Activated CD4-positive, alpha-beta memory T cell treated with anti-CD3 and anti-CD28 coated beads for 36 hours (primary cell): ENCODE measurements at regions not wholly inside any gene's neighbourhood (a gene's known extent, or its start where the extent isn't known, plus 50 kb on each side); places are given as distances from the start of the nearest gene placed in this dataset.
"Not testable (repeated sequence)": the region's sequence is repeated elsewhere in the genome, so short reads cannot be mapped to it uniquely, and the experiment has no call there.

Source experiments
- CTCF ChIA-PET: fragments of 350-600 bp; sonication (Branson Sonifier 250); formaldehyde crosslinking; loops from one replicate; lab custom pipeline; 2021; ENCODE audit warnings: antibody characterized with exemption, inconsistent platforms; lab: Charles Lee
- POLR2A ChIA-PET: fragments of 350-600 bp; sonication (Branson Sonifier 250); formaldehyde crosslinking; loops from one replicate; lab custom pipeline; 2021; ENCODE audit warnings: antibody characterized with exemption; lab: Charles Lee
- DNase-seq: peaks from one replicate; pipeline ENCODE4 v3.0.0-alpha.2; 2020
- H3K27ac Mint-ChIP-seq: one replicate; pipeline ENCODE4 v1.8.0; 2021; ENCODE audit warnings: mixed read lengths
- H3K27me3 Mint-ChIP-seq: one replicate; pipeline ENCODE4 v1.8.0; 2021; ENCODE audit warnings: mixed read lengths
- H3K36me3 Mint-ChIP-seq: one replicate; pipeline ENCODE4 v1.8.0; 2021; ENCODE audit warnings: mixed read lengths
- H3K4me1 Mint-ChIP-seq: one replicate; pipeline ENCODE4 v1.8.0; 2021; ENCODE audit warnings: low read depth, mixed read lengths
- H3K4me3 Mint-ChIP-seq: one replicate; pipeline ENCODE4 v1.8.0; 2021; ENCODE audit warnings: mild to moderate bottlenecking, mixed read lengths
- H3K9me3 Mint-ChIP-seq: one replicate; pipeline ENCODE4 v1.8.0; 2021; ENCODE audit warnings: mixed read lengths
- intact Hi-C: fragments of 100-400 bp; cut with micrococcal nuclease; formaldehyde crosslinking; loops from one replicate; pipeline ENCODE4 v1.15.1; 2023

DNA sequence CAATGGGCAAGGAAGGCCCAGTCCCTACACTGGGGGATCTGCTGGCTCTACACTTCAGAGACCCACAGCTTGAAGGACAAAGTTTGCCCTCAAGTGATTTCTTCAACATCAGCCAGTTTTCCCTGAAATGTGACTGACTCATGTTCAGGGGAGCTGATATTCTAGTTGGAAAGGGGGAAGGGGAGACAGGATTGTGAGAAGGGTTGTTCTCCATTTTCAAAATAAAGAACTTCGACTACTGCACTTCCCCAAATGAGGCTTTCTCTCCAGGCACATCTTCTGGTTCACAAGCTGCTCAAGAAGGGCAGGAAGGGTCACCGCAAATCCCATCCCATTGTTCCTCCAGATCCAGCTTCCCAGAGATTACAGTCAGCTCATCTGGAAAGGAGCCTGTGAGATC is 117.6 kb downstream of the BCL2L11 start:
- Mint-ChIP-seq H3K4me1 (no peaks in the 10 kb centered on the region), H3K27me3 (no peaks in the 10 kb centered on the region), H3K36me3 (peaks cover 2% of the 10 kb centered on the region), H3K27ac (no peak overlapping the region), H3K9me3 (no peaks in the 10 kb centered on the region), H3K4me3 (no peak overlapping the region)
- DNase-seq = no peak
- CTCF ChIA-PET = no interaction called here
- POLR2A ChIA-PET = no interaction called here
- intact Hi-C loops = no loop called here

DNA sequence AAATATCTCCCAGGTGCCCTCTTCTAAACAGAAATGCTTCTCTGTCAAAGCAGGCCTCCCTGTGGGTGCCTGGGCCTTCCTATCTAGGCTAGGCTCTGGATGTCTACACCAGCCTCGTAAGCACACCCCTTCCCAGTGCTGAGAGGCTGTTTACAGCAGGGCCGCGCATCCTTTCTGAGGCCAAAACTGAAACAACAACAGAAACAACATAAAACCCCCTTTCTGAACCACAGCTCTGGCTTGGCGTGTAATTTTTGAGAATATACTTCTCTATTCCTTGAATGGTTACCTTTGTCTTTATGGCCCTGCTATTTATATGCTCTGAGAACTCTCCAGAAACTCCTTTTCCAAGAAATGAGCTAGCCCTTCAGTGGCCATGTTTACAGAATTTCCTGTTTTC is 118.4 kb downstream of the BCL2L11 start:
- ChIA-PET CTCF (no interaction called here), POLR2A (no interaction called here)
- Mint-ChIP-seq H3K4me1 (no peaks in the 10 kb centered on the region), H3K4me3 (no peak overlapping the region), H3K36me3 (peaks cover 2% of the 10 kb centered on the region), H3K27ac (no peak overlapping the region), H3K27me3 (no peaks in the 10 kb centered on the region), H3K9me3 (no peaks in the 10 kb centered on the region)
- DNase-seq = no peak
- intact Hi-C loops = no loop called here

DNA sequence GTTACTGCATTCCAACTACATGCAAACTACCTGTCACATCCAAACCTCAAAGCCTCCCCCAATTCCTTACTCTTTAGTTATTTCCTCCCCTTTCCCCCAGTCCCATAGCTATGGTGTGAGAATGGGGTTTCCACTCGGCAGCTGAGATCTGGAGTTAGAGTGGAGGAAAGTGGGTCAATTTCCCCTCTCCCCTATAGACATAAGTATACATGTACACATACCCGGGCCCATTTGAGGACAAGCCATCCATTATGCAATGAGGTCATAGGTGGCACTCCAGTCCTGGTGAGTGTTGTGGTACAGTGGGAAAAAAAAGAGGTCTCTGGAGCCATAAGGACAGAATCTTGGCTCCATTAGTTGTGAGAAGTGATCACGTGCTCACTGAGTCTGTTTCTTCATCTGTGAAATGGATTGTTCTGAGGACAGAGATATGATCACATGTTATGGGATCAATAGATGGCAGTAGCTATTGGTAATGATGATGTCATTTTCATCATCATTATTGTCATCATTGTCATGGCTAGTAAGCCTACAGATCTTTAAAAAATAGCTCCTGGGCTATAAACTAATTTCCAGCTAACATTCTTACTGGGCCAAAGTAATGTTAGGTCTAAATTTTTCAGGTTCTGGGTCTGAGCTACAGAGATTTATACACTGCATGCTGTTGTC is 119.0 kb downstream of the BCL2L11 start:
- intact Hi-C loops = no loop called here
- Mint-ChIP-seq H3K27ac (no peak overlapping the region), H3K27me3 (no peaks in the 10 kb centered on the region), H3K4me3 (no peak overlapping the region), H3K36me3 (peaks cover 2% of the 10 kb centered on the region), H3K9me3 (no peaks in the 10 kb centered on the region), H3K4me1 (no peaks in the 10 kb centered on the region)
- no peak for DNase-seq
- CTCF ChIA-PET = no interaction called here
- POLR2A ChIA-PET = no interaction called here

- peaks cover 2% of the 10 kb centered on the region for H3K36me3 Mint-ChIP-seq
- no peak overlapping the region for H3K27ac Mint-ChIP-seq
- CTCF ChIA-PET = no interaction called here
- no peaks in the 10 kb centered on the region for H3K4me1 Mint-ChIP-seq
- H3K27me3 Mint-ChIP-seq = no peaks in the 10 kb centered on the region
- POLR2A ChIA-PET = no interaction called here
- H3K4me3 Mint-ChIP-seq = no peak overlapping the region
- no peak for DNase-seq
- H3K9me3 Mint-ChIP-seq = no peaks in the 10 kb centered on the region
- intact Hi-C loops = no loop called here
Observed at GRCh38 chr2:111243295-111243694, 122.6 kb downstream of the BCL2L11 start.

- DNase-seq = no peak
- H3K36me3 Mint-ChIP-seq = no peaks in the 10 kb centered on the region
- ChIA-PET CTCF (no interaction called here), POLR2A (no interaction called here)
- no peaks in the 10 kb centered on the region for H3K27me3 Mint-ChIP-seq
- no peaks in the 10 kb centered on the region for H3K4me1 Mint-ChIP-seq
- no peak overlapping the region for H3K4me3 Mint-ChIP-seq
- H3K27ac Mint-ChIP-seq = no peak overlapping the region
- intact Hi-C loops = no loop called here
- H3K9me3 Mint-ChIP-seq = no peaks in the 10 kb centered on the region
Observed at GRCh38 chr2:111244864-111245263, 124.2 kb downstream of the BCL2L11 start.

DNA sequence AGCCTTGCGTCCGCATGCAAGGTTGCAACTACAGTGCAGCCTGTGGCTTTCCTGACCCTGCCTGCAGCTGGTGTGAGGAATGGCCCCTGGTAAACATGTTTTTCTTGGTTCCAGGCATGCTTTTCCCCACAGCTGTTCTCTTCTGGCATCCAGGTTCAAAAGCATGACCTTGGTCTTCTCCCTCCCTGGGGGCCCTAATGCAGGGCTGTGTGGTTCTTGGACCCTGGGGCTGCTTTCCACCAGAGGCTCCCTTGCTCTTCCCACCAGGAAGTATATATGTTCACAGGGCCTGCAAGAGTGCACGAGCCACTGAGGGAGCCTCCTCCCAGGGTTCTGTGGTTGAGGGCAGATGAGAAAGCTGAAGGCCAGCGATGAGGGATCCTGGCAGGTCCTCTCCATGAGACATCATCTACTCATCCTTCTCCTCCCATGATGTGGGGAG is 125.9 kb downstream of the BCL2L11 start:
- Mint-ChIP-seq H3K27me3 (no peaks in the 10 kb centered on the region), H3K27ac (no peak overlapping the region), H3K36me3 (peaks cover under 1% of the 10 kb centered on the region), H3K4me3 (no peak overlapping the region), H3K4me1 (no peaks in the 10 kb centered on the region), H3K9me3 (peaks cover 4% of the 10 kb centered on the region)
- POLR2A ChIA-PET = no interaction called here
- no peak for DNase-seq
- CTCF ChIA-PET = no interaction called here
- intact Hi-C loops = no loop called here

- peaks cover 3% of the 10 kb centered on the region for H3K4me1 Mint-ChIP-seq
- intact Hi-C loops = no loop called here
Observed at GRCh38 chr2:111247491-111247890, 126.8 kb downstream of the BCL2L11 start.

DNA sequence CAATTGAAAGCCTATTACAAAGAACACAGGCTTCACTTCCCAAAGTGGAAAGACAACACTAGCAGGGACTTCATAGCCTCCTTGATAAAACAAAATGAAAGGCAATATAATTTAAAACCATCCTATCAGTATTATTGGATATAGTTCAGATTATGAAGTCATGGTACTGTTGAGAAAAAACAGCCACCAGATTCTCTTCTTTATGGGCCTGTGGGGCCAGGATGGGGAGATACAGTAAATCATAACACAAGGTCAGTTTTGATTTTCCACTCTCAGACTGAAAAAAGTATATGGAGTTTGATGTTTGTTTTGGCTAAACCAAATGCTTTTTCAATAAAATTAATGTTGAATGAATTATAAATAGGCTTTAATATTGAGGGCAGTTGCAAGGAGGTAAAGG is 129.1 kb downstream of the BCL2L11 start:
- CTCF ChIA-PET = no interaction called here
- H3K4me1 Mint-ChIP-seq = peaks cover 3% of the 10 kb centered on the region
- no peak for DNase-seq
- H3K36me3 Mint-ChIP-seq = peaks cover 4% of the 10 kb centered on the region
- no peak overlapping the region for H3K27ac Mint-ChIP-seq
- intact Hi-C loops = no loop called here
- H3K9me3 Mint-ChIP-seq = peaks cover 9% of the 10 kb centered on the region
- no peaks in the 10 kb centered on the region for H3K27me3 Mint-ChIP-seq
- POLR2A ChIA-PET = no interaction called here
- H3K4me3 Mint-ChIP-seq = no peak overlapping the region

More at GRCh38 chr2:111247491-111247890, 126.8 kb downstream of the BCL2L11 start:
- no peak overlapping the region for H3K27ac Mint-ChIP-seq
- H3K27me3 Mint-ChIP-seq = no peaks in the 10 kb centered on the region
- DNase-seq = no peak
- H3K4me3 Mint-ChIP-seq = no peak overlapping the region
- H3K9me3 Mint-ChIP-seq = peaks cover 9% of the 10 kb centered on the region
- POLR2A ChIA-PET = no interaction called here
- H3K36me3 Mint-ChIP-seq = peaks cover 4% of the 10 kb centered on the region
- CTCF ChIA-PET = no interaction called here

- Mint-ChIP-seq H3K27ac (no peak overlapping the region), H3K4me1 (peaks cover 3% of the 10 kb centered on the region), H3K36me3 (peaks cover 4% of the 10 kb centered on the region), H3K27me3 (no peaks in the 10 kb centered on the region), H3K4me3 (no peak overlapping the region), H3K9me3 (peaks cover 9% of the 10 kb centered on the region)
- intact Hi-C loops = no loop called here
- DNase-seq = no peak
- ChIA-PET CTCF (no interaction called here), POLR2A (no interaction called here)
Observed at GRCh38 chr2:111250448-111251030, 129.8 kb downstream of the BCL2L11 start.

- intact Hi-C loops = no loop called here
- Mint-ChIP-seq H3K27me3 (no peaks in the 10 kb centered on the region), H3K9me3 (peaks cover 9% of the 10 kb centered on the region), H3K4me3 (no peak overlapping the region), H3K4me1 (peaks cover 3% of the 10 kb centered on the region), H3K36me3 (peaks cover 4% of the 10 kb centered on the region), H3K27ac (no peak overlapping the region)
- DNase-seq = no peak
- CTCF ChIA-PET = interaction anchor here (0.7 kb wide), 1 partner anchor 134 kb away, joined by 3 read pairs; no protein-coding TSS in a partner anchor
- POLR2A ChIA-PET = no interaction called here
Observed at GRCh38 chr2:111251711-111252110, 131.0 kb downstream of the BCL2L11 start.

DNA sequence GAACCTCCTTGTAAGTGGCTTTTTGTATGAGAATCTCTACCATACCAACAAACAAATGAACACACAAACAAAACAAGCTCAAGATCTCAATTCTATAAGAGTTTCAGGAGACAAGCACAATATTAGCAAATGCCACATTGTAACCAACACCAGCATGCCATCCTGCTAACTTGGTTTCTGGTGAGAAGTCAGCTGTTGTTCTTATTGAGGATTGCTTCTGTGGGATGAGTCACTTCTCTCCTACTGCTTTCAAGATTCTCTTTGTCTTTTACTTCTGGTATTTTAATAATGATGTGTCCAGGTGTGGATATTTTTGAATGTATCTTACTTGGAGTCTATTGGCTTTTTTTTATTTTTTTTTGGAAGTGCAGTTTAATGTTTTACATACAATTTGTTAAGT is 131.7 kb downstream of the BCL2L11 start:
- H3K4me3 Mint-ChIP-seq = no peak overlapping the region
- H3K36me3 Mint-ChIP-seq = peaks cover 4% of the 10 kb centered on the region
- CTCF ChIA-PET = interaction anchor here (0.7 kb wide), 1 partner anchor 135 kb away, joined by 3 read pairs; no protein-coding TSS in a partner anchor

DNA sequence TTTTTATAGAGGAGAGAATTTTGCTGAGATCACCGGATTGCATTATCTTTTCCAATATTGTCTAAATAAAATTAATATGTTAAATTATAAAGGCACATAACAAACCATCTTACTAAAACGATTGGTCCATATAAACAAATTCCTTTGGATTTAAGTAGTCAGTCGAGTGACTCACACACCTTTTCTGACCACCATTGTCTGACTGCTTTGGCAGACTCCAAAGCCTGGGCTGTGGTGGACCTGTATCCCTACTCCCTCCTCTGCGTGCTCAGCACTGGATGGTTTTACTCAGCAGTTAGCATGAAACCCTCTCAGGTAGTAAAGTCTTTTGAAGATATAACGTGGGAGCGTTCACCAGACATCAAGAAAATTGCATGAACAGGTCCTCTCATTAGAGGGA is 134.2 kb downstream of the BCL2L11 start:
- H3K27ac Mint-ChIP-seq, H3K4me3 Mint-ChIP-seq, intact Hi-C loops, DNase-seq, CTCF ChIA-PET, H3K4me1 Mint-ChIP-seq, POLR2A ChIA-PET, H3K27me3 Mint-ChIP-seq, H3K36me3 Mint-ChIP-seq, H3K9me3 Mint-ChIP-seq: not testable (repeated sequence)

More for the DNA sequence above, 131.7 kb downstream of the BCL2L11 start:
- Mint-ChIP-seq H3K9me3 (peaks cover 9% of the 10 kb centered on the region), H3K27ac (no peak overlapping the region), H3K27me3 (no peaks in the 10 kb centered on the region), H3K4me1 (peaks cover 3% of the 10 kb centered on the region)
- DNase-seq = no peak
- POLR2A ChIA-PET = no interaction called here
- intact Hi-C loops = no loop called here

GRCh38 chr2:111256628-111257027 is 135.9 kb downstream of the BCL2L11 start:
- H3K9me3 Mint-ChIP-seq, DNase-seq, H3K27me3 Mint-ChIP-seq, intact Hi-C loops, H3K4me1 Mint-ChIP-seq, POLR2A ChIA-PET, H3K27ac Mint-ChIP-seq, H3K36me3 Mint-ChIP-seq, H3K4me3 Mint-ChIP-seq, CTCF ChIA-PET: not testable (repeated sequence)
